ENCODE measurements at regions not wholly inside any gene's neighbourhood (a gene's known extent, or its start where the extent isn't known, plus 50 kb on each side); places are given as distances from the start of the nearest gene placed in this dataset.

GRCh38 chr4:138399081-138399480, 156.9 kb upstream of the SLC7A11 start:
- Mint-ChIP-seq H3K36me3 (ENCODE audit: low read depth) (no peaks in the 10 kb centered on the region), H3K9me3 (no peaks in the 10 kb centered on the region), H3K27ac (no peak overlapping the region), H3K27me3 (peaks cover 4% of the 10 kb centered on the region), H3K4me1 (no peaks in the 10 kb centered on the region), H3K4me3 (no peak overlapping the region)
- DNase-seq: no peak
- ChIA-PET CTCF (no interaction called here), POLR2A (no interaction called here)
- intact Hi-C loops (cut with micrococcal nuclease): no loop called here
- ATAC-seq (ENCODE audit: low read depth): no peak
- TF ChIP-seq, protein P1, sequence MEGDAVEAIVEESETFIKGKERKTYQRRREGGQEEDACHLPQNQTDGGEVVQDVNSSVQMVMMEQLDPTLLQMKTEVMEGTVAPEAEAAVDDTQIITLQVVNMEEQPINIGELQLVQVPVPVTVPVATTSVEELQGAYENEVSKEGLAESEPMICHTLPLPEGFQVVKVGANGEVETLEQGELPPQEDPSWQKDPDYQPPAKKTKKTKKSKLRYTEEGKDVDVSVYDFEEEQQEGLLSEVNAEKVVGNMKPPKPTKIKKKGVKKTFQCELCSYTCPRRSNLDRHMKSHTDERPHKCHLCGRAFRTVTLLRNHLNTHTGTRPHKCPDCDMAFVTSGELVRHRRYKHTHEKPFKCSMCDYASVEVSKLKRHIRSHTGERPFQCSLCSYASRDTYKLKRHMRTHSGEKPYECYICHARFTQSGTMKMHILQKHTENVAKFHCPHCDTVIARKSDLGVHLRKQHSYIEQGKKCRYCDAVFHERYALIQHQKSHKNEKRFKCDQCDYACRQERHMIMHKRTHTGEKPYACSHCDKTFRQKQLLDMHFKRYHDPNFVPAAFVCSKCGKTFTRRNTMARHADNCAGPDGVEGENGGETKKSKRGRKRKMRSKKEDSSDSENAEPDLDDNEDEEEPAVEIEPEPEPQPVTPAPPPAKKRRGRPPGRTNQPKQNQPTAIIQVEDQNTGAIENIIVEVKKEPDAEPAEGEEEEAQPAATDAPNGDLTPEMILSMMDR (IDR thresholded peaks at IDR 0.05): no peak

DNA sequence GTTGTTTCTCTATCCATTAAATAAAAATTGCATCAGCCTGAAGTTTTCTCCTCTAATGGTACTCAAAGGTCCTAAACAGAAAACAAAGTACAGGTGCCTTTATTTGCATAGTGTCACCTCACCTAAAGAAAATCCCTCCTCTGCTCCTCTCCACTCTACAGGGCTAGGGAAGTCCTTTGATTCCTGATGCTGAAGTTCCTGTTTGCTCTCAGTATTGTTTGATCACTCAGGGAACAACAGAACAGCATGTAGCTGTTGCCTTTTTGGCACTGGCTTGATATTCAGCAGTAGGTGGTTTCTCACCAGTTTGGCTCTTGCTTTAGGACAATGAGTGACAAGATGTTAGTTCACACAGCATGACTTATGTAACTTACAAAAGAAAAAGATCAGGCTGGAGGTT, 156.2 kb upstream of the SLC7A11 start:
- H3K27ac Mint-ChIP-seq: no peak overlapping the region
- no peaks in the 10 kb centered on the region for H3K36me3 Mint-ChIP-seq (ENCODE audit: low read depth)
- DNase-seq (no peak), ATAC-seq (ENCODE audit: low read depth) (no peak)
- TF ChIP-seq, protein P1 (IDR thresholded peaks at IDR 0.05): no peak
- POLR2A ChIA-PET: no interaction called here
- intact Hi-C loops (cut with micrococcal nuclease): no loop called here
- no peak overlapping the region for H3K4me3 Mint-ChIP-seq
- no peaks in the 10 kb centered on the region for H3K9me3 Mint-ChIP-seq
- CTCF ChIA-PET: no interaction called here
- no peaks in the 10 kb centered on the region for H3K4me1 Mint-ChIP-seq
- H3K27me3 Mint-ChIP-seq: peaks cover 4% of the 10 kb centered on the region

DNA sequence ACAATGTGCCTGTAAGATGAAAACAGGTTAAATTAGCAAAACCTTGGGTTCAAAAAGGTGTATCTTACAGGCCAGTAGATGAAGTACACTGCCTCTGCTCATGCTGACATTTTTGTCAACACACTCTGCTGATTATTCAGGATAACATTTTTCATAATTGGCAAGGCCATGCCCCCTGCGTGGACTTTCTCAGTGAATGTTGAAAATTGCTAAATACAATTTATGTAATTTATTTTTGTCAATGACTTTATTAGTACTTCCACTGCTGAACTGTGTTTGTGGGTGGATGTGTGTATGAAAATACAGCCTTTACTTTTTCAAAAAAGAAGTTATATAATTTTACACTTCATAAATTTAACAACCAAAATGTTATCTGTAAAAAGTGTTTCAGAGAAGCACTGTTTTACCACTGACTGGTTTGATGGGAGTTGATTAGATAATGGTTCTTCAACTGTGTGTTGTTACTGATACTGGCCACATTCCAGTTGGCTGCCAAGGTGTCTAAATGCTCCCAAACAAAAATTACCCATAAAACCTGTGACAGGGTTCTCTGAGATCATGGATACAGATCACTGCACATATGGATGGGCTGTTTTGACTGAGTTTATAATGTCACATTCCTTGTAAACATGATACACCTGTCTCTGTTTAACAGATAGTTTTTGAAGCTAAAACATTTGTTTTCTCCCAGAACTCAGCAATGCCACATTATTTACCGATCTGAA, 151.9 kb upstream of the SLC7A11 start:
- Mint-ChIP-seq H3K27me3 (peaks cover 4% of the 10 kb centered on the region), H3K9me3 (no peaks in the 10 kb centered on the region), H3K27ac (no peak overlapping the region), H3K4me3 (no peak overlapping the region), H3K36me3 (ENCODE audit: low read depth) (no peaks in the 10 kb centered on the region), H3K4me1 (peaks cover 4% of the 10 kb centered on the region)
- POLR2A ChIA-PET: no interaction called here
- CTCF ChIA-PET: no interaction called here
- DNase-seq (no peak), ATAC-seq (ENCODE audit: low read depth) (no peak)
- intact Hi-C loops (cut with micrococcal nuclease): no loop called here
- TF ChIP-seq, protein P1 (IDR thresholded peaks at IDR 0.05): no peak

DNA sequence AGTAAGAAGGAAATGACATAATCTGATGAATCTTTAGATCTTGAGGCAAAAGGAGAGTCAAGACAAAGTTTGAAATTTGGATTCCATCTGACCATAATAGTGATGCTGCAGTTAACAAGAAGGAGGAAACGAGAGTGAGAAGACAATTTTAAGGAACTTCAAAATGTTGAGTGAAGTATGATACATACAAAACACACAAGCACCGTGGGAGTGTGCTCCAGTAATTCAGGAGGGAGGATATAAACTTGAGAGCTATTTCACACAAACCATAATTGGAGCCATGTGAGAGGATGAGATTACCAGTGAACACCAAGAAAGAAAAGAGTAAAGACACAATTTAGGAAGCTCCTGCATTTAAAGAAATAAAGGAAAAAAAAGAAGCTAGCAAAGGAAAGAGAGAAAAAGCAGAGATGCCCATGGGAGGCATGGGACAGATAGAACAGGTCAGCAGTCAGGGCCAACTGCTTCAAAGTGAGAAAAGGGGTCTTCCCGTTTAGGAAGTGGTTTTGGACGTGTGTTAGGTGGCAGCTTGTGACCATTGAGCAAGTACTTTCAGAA, 150.7 kb upstream of the SLC7A11 start:
- TF ChIP-seq, protein P1 (IDR thresholded peaks at IDR 0.05): no peak
- Mint-ChIP-seq H3K4me1 (peaks cover 4% of the 10 kb centered on the region), H3K36me3 (ENCODE audit: low read depth) (no peaks in the 10 kb centered on the region), H3K27ac (no peak overlapping the region), H3K27me3 (peaks cover 4% of the 10 kb centered on the region), H3K4me3 (no peak overlapping the region), H3K9me3 (no peaks in the 10 kb centered on the region)
- no peak for DNase-seq
- ChIA-PET POLR2A (no interaction called here), CTCF (no interaction called here)
- no peak for ATAC-seq (ENCODE audit: low read depth)
- intact Hi-C loops (cut with micrococcal nuclease): no loop called here

- H3K36me3 Mint-ChIP-seq (ENCODE audit: low read depth): no peaks in the 10 kb centered on the region
- H3K27ac Mint-ChIP-seq: no peak overlapping the region
- H3K4me3 Mint-ChIP-seq: no peak overlapping the region
- H3K27me3 Mint-ChIP-seq: no peaks in the 10 kb centered on the region
- TF ChIP-seq, protein P1 (IDR thresholded peaks at IDR 0.05): no peak
- ATAC-seq (ENCODE audit: low read depth) (no peak), DNase-seq (no peak)
- ChIA-PET POLR2A (no interaction called here), CTCF (no interaction called here)
- intact Hi-C loops (cut with micrococcal nuclease): no loop called here
- no peaks in the 10 kb centered on the region for H3K9me3 Mint-ChIP-seq
- H3K4me1 Mint-ChIP-seq: peaks cover 4% of the 10 kb centered on the region
Observed at GRCh38 chr4:138389976-138390685, 148.0 kb upstream of the SLC7A11 start.

All from activated B cell treated with CpG ODN at 0.5 μM for 24 hours (primary cell).